Natural killer cell (primary cell): ENCODE measurements at regions not wholly inside any gene's neighbourhood (a gene's known extent, or its start where the extent isn't known, plus 50 kb on each side); places are given as distances from the start of the nearest gene placed in this dataset.

Source experiments
- ATAC-seq, 3 donors: fragments of 150-1000 bp in 2 of 3; fragments of 200-7000 bp in 1 of 3; cut with Tn5 transposase; 1 replicate in 1 of 3; 2 replicates in 2 of 3; pipeline ENCODE4 v1.10.0; 2021; ENCODE audit warnings: mild to moderate bottlenecking in 2 of 3, moderate library complexity in 2 of 3
- DNase-seq, 2 donors: peaks; one replicate each; pipeline versions ENCODE4 v3.0.0 to v3.0.0-alpha.2; 2013 to 2021; ENCODE audit warnings: mixed read lengths in 1 of 2
- H3K27ac ChIP-seq: one replicate; pipeline ENCODE4 v1.5.1; 2013; ENCODE audit warnings: mild to moderate bottlenecking, low read length
- H3K27me3 ChIP-seq: one replicate; pipeline ENCODE4 v1.6.1; 2013; ENCODE audit warnings: low read length; ENCODE audit not compliant: control insufficient read depth, insufficient read depth
- H3K36me3 ChIP-seq: one replicate; pipeline ENCODE4 v1.6.1; 2013; ENCODE audit warnings: low read length; ENCODE audit not compliant: control insufficient read depth, insufficient read depth
- H3K4me1 ChIP-seq: one replicate; pipeline ENCODE4 v1.6.1; 2013; ENCODE audit warnings: low read length; ENCODE audit not compliant: control insufficient read depth, insufficient read depth
- H3K4me3 ChIP-seq: one replicate; pipeline ENCODE4 v1.5.1; 2013; ENCODE audit warnings: low read length
- H3K9me3 ChIP-seq: one replicate; pipeline ENCODE4 v1.6.1; 2013; ENCODE audit warnings: low read length; ENCODE audit not compliant: control insufficient read depth, insufficient read depth
- H3K27ac Mint-ChIP-seq, 2 donors: one replicate each; pipeline ENCODE4 v1.8.0; 2022; ENCODE audit warnings: mild to moderate bottlenecking in 2 of 2, mixed read lengths in 2 of 2, moderate library complexity in 1 of 2
- H3K27me3 Mint-ChIP-seq, 2 donors: one replicate each; pipeline ENCODE4 v1.8.0; 2022; ENCODE audit warnings: low read depth in 2 of 2, mixed read lengths in 2 of 2
- H3K36me3 Mint-ChIP-seq: one replicate; pipeline ENCODE4 v1.8.0; 2022; ENCODE audit warnings: mixed read lengths
- H3K4me1 Mint-ChIP-seq, 2 donors: one replicate each; pipeline ENCODE4 v1.8.0; 2022; ENCODE audit warnings: mixed read lengths in 2 of 2
- H3K4me3 Mint-ChIP-seq: one replicate; pipeline ENCODE4 v1.8.0; 2022; ENCODE audit warnings: mild to moderate bottlenecking, moderate library complexity, mixed read lengths
- H3K9me3 Mint-ChIP-seq, 2 donors: one replicate each; pipeline ENCODE4 v1.8.0; 2022; ENCODE audit warnings: mixed read lengths in 2 of 2
- CTCF ChIP-seq: fragments of 200-600 bp; IDR thresholded peaks from one replicate; pipeline ENCODE4 v1.8.0; 2022; ENCODE audit warnings: antibody characterized with exemption
- WGBS: methylation state at CpG from one replicate; pipeline ENCODE4 v1.1.7; 2013; ENCODE audit warnings: missing lambda C conversion rate; ENCODE audit not compliant: insufficient coverage; 5-methylcytosine and 5-hydroxymethylcytosine counted together
- intact Hi-C: fragments of 100-400 bp; cut with micrococcal nuclease; formaldehyde crosslinking; loops from one replicate; pipeline ENCODE4 v1.14.2; 2022

- H3K27me3 ChIP-seq, result no peaks in the 10 kb centered on the region
- intact Hi-C loops, result no loop called here
- Mint-ChIP-seq H3K4me3 (no peak overlapping the region), H3K4me1 (no peaks in the 10 kb centered on the region), H3K9me3 (peaks cover 0 to 4% of the 10 kb centered on the region in 2 donors), H3K36me3 (no peaks in the 10 kb centered on the region), H3K27me3 (peaks cover 0 to 4% of the 10 kb centered on the region in 2 donors), H3K27ac (no peak overlapping the region)
- no peak overlapping the region for H3K27ac ChIP-seq
- no peak for DNase-seq
- no peaks in the 10 kb centered on the region for H3K9me3 ChIP-seq
- no peak overlapping the region for H3K4me3 ChIP-seq
- TF ChIP-seq CTCF, result no peak
- no peaks in the 10 kb centered on the region for H3K4me1 ChIP-seq
- whole genome bisulfite sequencing, result 82% methylated on average over 2 of the region's 2 CpGs
- no peak for ATAC-seq
- no peaks in the 10 kb centered on the region for H3K36me3 ChIP-seq
These were observed 141.3 kb upstream of the NFIB start for GRCh38 chr9:14455243-14455642.

GRCh38 chr9:14453286-14453685 lies 139.3 kb upstream of the NFIB start:
- Histone ChIP-seq H3K9me3 (no peaks in the 10 kb centered on the region), H3K4me1 (no peaks in the 10 kb centered on the region), H3K27ac (no peak overlapping the region), H3K4me3 (no peak overlapping the region), H3K36me3 (no peaks in the 10 kb centered on the region), H3K27me3 (no peaks in the 10 kb centered on the region)
- peaks cover 3 to 9% of the 10 kb centered on the region in 2 donors for H3K9me3 Mint-ChIP-seq
- TF ChIP-seq CTCF, result no peak
- intact Hi-C loops, result no loop called here
- H3K4me3 Mint-ChIP-seq, result no peak overlapping the region
- H3K4me1 Mint-ChIP-seq, result no peaks in the 10 kb centered on the region
- H3K27ac Mint-ChIP-seq, result no peak overlapping the region
- peaks cover 0 to 4% of the 10 kb centered on the region in 2 donors for H3K27me3 Mint-ChIP-seq
- H3K36me3 Mint-ChIP-seq, result peaks cover 5% of the 10 kb centered on the region
- DNase-seq, result no peak
- ATAC-seq, result no peak

GRCh38 chr9:14452539-14452938 lies 138.6 kb upstream of the NFIB start:
- intact Hi-C loops, result no loop called here
- Mint-ChIP-seq H3K4me3 (no peak overlapping the region), H3K27me3 (peaks cover 0 to 4% of the 10 kb centered on the region in 2 donors), H3K36me3 (peaks cover 5% of the 10 kb centered on the region), H3K27ac (no peak overlapping the region), H3K4me1 (no peaks in the 10 kb centered on the region), H3K9me3 (peaks cover 3 to 9% of the 10 kb centered on the region in 2 donors)
- no peak for DNase-seq
- Histone ChIP-seq H3K36me3 (no peaks in the 10 kb centered on the region), H3K4me1 (no peaks in the 10 kb centered on the region), H3K27me3 (no peaks in the 10 kb centered on the region), H3K27ac (no peak overlapping the region), H3K9me3 (no peaks in the 10 kb centered on the region), H3K4me3 (no peak overlapping the region)
- ATAC-seq, result no peak
- 15% methylated on average over 1 of the region's 1 CpG for WGBS
- no peak for TF ChIP-seq CTCF

- Histone ChIP-seq H3K9me3 (no peaks in the 10 kb centered on the region), H3K4me3 (no peak overlapping the region), H3K27me3 (no peaks in the 10 kb centered on the region), H3K4me1 (no peaks in the 10 kb centered on the region), H3K36me3 (no peaks in the 10 kb centered on the region), H3K27ac (no peak overlapping the region)
- intact Hi-C loops, result no loop called here
- H3K4me3 Mint-ChIP-seq, result no peak overlapping the region
- no peak for TF ChIP-seq CTCF
- peaks cover 5% of the 10 kb centered on the region for H3K36me3 Mint-ChIP-seq
- DNase-seq (no peak), ATAC-seq (no peak)
- H3K9me3 Mint-ChIP-seq, result peaks cover 5 to 9% of the 10 kb centered on the region in 2 donors
- H3K27me3 Mint-ChIP-seq, result peaks cover 0 to 4% of the 10 kb centered on the region in 2 donors
- WGBS, result 65% methylated on average over 2 of the region's 4 CpGs
- no peak overlapping the region for H3K27ac Mint-ChIP-seq
- H3K4me1 Mint-ChIP-seq, result no peaks in the 10 kb centered on the region
These were observed 138.0 kb upstream of the NFIB start for GRCh38 chr9:14451949-14452348.
